Tibial artery (tissue), 4 donors: ENCODE measurements at regions not wholly inside any gene's neighbourhood (a gene's known extent, or its start where the extent isn't known, plus 50 kb on each side); places are given as distances from the start of the nearest gene placed in this dataset.
A peak's percentile ranks its signal among the peaks of the same experiment; 100 is the strongest.

Source experiments
- DNase-seq, 2 donors: peaks; one replicate each; pipeline ENCODE4 v3.0.0-alpha.2; 2019
- H3K27ac ChIP-seq, 2 donors: fragments of 200-600 bp; sonication (generic) in 1 of 2; 1 replicate in 1 of 2; 2 replicates in 1 of 2; pipeline ENCODE4 v1.5.1; 2018 to 2019; ENCODE audit warnings: mild to moderate bottlenecking in 1 of 2
- H3K27me3 ChIP-seq, 2 donors: fragments of 200-600 bp; sonication (generic) in 1 of 2; one replicate each; pipeline versions ENCODE4 v1.5.1 to v1.6.0; 2016 to 2019
- H3K36me3 ChIP-seq, 3 donors: fragments of 200-600 bp; sonication (generic) in 2 of 3; one replicate each; pipeline ENCODE4 v1.5.1; 2016 to 2019; ENCODE audit warnings: mild to moderate bottlenecking in 2 of 3
- H3K4me1 ChIP-seq, 4 donors: fragments of 200-600 bp; sonication (generic) in 2 of 4; 1 replicate in 3 of 4; 2 replicates in 1 of 4; pipeline ENCODE4 v1.5.1; 2016 to 2019
- H3K4me3 ChIP-seq, 2 donors: fragments of 200-600 bp; sonication (generic) in 1 of 2; 1 replicate in 1 of 2; 2 replicates in 1 of 2; pipeline ENCODE4 v1.5.1; 2018 to 2019; ENCODE audit warnings: mild to moderate bottlenecking in 2 of 2
- H3K9me3 ChIP-seq, 3 donors: fragments of 200-600 bp; sonication (generic) in 1 of 3; one replicate each; pipeline ENCODE4 v1.5.1; 2016 to 2019
- intact Hi-C: fragments of 100-400 bp; cut with DNase I; formaldehyde crosslinking; loops from one replicate; pipeline ENCODE4 v1.15.0; 2023; ENCODE audit warnings: low total_unique reads
- TF ChIP-seq, protein P1 (sequence below), 2 experiments: fragments of 200-600 bp in 1 of 2; fragments of 450-650 bp in 1 of 2; IDR thresholded peaks; one replicate each; pipeline ENCODE4 v1.5.1; 2017 to 2019; ENCODE audit warnings: antibody characterized with exemption in 2 of 2, mild to moderate bottlenecking in 1 of 2, moderate library complexity in 1 of 2

DNA sequence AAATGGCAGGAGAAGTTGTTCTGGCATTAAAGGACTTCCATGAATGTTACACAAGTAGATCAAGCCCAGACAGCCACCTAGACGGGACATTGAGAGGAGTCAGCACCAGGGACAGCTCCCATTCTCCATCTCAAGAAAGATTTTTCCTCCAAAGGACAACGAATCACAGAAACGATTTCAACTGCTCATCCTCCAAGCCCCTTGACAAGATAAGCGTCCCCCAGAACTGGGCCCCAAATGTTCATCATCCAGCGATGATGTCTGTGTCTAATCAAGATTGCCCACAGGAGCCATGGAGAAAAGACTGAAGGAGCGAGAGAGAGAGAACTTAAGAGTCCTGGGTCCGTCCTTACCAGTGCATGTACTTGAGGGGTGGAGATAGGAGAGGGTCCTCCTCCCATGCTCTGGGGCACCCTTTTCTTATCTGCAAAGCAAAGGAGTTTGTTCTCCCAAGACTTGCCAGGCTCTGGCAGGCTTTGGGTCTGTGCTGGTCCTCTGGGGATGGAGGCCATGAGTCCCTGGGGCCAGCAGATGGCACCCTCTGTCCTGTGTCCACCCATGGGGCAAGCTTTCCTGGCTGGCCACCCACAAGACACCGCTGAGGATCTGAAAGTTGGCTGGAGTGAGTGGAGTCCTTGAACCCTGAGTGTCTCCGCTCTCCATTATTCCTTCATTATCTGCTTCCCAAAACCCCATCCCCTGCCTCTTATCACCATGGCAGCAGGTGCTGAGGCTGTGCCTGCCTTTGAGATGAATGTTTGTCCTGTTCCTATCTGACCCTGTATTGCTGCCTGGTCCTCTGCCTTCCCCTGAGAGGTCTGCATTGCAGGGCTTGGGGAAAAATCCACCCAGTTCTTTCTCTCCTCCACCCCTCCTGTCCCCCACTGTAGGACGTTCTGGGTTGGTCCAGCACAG lies 164.6 kb downstream of the ACTL8 start:
- DNase-seq, result peak in 1 of 2 donors; percentile 45
- Histone ChIP-seq H3K4me1 (no peaks in the 10 kb centered on the region), H3K9me3 (no peaks in the 10 kb centered on the region), H3K4me3 (no peak overlapping the region), H3K27ac (no peak overlapping the region), H3K36me3 (no peaks in the 10 kb centered on the region), H3K27me3 (peaks cover 0 to 88% of the 10 kb centered on the region in 2 donors)
- intact Hi-C loops, result no loop called here
- TF ChIP-seq, protein P1, sequence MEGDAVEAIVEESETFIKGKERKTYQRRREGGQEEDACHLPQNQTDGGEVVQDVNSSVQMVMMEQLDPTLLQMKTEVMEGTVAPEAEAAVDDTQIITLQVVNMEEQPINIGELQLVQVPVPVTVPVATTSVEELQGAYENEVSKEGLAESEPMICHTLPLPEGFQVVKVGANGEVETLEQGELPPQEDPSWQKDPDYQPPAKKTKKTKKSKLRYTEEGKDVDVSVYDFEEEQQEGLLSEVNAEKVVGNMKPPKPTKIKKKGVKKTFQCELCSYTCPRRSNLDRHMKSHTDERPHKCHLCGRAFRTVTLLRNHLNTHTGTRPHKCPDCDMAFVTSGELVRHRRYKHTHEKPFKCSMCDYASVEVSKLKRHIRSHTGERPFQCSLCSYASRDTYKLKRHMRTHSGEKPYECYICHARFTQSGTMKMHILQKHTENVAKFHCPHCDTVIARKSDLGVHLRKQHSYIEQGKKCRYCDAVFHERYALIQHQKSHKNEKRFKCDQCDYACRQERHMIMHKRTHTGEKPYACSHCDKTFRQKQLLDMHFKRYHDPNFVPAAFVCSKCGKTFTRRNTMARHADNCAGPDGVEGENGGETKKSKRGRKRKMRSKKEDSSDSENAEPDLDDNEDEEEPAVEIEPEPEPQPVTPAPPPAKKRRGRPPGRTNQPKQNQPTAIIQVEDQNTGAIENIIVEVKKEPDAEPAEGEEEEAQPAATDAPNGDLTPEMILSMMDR (IDR thresholded peaks at IDR 0.05), result no peak

DNA sequence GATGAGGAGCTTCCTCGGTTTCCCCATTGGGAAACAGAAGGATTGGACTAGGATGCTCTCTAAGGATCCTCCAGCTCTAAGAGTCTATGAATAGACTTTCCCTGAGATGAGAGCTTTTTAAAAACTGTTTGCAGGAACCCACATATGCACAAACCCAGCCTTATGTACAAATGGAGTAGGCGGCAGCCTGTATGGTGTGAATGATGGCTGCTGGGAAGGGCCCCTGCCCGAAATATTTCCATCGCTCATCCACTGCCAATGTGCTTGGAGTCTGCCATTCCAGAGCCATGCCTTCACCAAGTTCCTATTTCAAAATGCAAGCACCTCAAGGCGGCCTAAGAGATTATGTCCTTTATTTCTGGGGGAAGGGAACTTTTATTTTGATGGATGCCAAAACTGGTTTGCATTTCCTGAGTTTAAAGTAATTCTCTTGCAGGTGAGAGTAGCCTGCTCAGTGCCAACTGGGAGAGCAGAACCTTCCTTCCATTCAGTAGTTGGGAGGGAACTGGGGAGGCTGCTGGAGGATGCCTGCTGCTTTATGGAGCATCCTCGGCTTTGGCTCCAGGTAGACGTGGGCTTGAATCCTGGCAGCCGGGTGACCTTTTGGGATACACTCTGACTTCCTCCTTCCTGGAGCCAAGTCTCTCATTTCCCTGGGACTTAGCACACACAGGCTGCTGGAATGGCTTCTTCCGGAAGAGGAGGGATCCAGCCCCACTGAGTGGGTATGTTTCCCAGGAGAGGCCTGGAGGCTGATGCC lies 165.9 kb downstream of the ACTL8 start:
- H3K36me3 ChIP-seq, result no peaks in the 10 kb centered on the region
- TF ChIP-seq, protein P1 (IDR thresholded peaks at IDR 0.05), result no peak
- peak in 1 of 2 donors; percentile 32 for DNase-seq
- H3K9me3 ChIP-seq, result no peaks in the 10 kb centered on the region
- intact Hi-C loops, result no loop called here
- H3K4me1 ChIP-seq, result no peaks in the 10 kb centered on the region
- H3K4me3 ChIP-seq, result no peak overlapping the region
- H3K27me3 ChIP-seq, result peaks cover 0 to 93% of the 10 kb centered on the region in 2 donors
- H3K27ac ChIP-seq, result no peak overlapping the region

DNA sequence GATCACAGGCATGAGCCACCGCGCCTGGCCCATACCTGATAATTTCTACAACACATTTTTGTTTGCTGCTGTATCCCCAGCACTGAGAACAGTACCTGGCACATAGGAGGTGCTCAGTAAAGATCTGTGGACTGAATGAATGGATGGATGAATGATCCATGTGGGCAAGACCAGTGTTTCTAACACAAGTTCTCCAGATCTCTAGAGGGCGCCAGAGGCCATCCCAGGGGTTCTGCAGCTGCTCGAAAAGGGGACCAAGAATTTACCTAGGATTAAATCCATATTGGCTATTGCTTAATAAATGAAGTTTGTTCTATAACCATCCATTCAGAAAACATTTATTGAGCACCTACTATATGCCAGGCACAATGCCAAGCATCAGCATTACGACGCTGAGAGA lies 167.7 kb downstream of the ACTL8 start:
- Histone ChIP-seq H3K36me3 (no peaks in the 10 kb centered on the region), H3K9me3 (no peaks in the 10 kb centered on the region), H3K27me3 (peaks cover 0 to 93% of the 10 kb centered on the region in 2 donors), H3K4me1 (no peaks in the 10 kb centered on the region), H3K4me3 (no peak overlapping the region), H3K27ac (no peak overlapping the region)
- TF ChIP-seq, protein P1 (IDR thresholded peaks at IDR 0.05), result peak in 1 of 2 experiments; percentile 28
- intact Hi-C loops, result no loop called here
- peak; percentile 34 to 51 for DNase-seq

DNA sequence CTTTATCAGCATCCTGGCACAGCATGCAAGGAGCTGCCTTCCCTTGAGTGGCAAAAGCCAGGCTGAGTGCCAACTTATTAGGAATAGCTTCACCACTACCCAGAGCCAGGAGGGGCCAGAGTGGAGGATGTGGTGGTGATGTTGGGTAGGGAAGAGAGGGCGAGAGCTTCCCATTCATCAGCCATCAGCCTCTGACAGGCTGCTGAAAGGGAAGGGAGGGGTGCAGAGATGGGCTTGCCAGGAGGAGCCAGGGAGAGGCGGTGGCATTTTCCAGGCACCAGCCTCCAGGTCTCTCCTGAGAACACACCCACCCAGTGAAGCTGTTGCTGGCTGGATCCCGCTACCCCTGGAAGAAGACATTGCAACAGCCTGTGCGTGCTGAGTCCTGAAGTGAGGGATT lies 168.5 kb downstream of the ACTL8 start:
- H3K9me3 ChIP-seq, result no peaks in the 10 kb centered on the region
- H3K4me3 ChIP-seq, result no peak overlapping the region
- TF ChIP-seq, protein P1 (IDR thresholded peaks at IDR 0.05), result no peak
- intact Hi-C loops, result no loop called here
- DNase-seq, result peak in 1 of 2 donors; percentile 46
- no peak overlapping the region for H3K27ac ChIP-seq
- H3K36me3 ChIP-seq, result no peaks in the 10 kb centered on the region
- H3K27me3 ChIP-seq, result peaks cover 0 to 91% of the 10 kb centered on the region in 2 donors
- no peaks in the 10 kb centered on the region for H3K4me1 ChIP-seq

DNA sequence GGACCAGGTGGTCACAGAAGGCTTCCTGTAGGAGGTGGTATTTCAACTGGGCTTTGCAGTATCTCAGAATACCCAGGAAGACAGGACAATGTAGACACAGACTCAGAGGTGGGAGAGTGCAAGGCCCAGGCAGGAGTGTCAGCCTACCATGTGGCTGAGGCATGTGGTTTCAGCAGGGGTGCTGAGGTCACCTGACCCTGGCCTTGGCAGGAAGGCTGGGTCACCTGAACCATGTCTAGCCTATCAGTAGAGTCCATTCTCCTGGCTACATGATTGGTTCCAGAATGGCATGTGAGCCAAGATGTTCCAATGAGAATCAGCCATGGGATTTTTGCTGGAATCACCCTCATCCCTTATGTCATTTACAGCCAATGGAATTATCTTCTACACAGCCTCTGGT lies 169.4 kb downstream of the ACTL8 start:
- intact Hi-C loops, result no loop called here
- no peak overlapping the region for H3K27ac ChIP-seq

More for the DNA sequence above, 169.4 kb downstream of the ACTL8 start:
- Histone ChIP-seq H3K4me1 (no peaks in the 10 kb centered on the region), H3K4me3 (no peak overlapping the region), H3K27me3 (peaks cover 0 to 92% of the 10 kb centered on the region in 2 donors), H3K36me3 (no peaks in the 10 kb centered on the region), H3K9me3 (no peaks in the 10 kb centered on the region)
- TF ChIP-seq, protein P1 (IDR thresholded peaks at IDR 0.05), result no peak
- DNase-seq, result no peak
